PC-3 (cell line): ENCODE measurements at regions not wholly inside any gene's neighbourhood (a gene's known extent, or its start where the extent isn't known, plus 50 kb on each side); places are given as distances from the start of the nearest gene placed in this dataset.

Experiments used
- ATAC-seq: fragments of 200-7000 bp; cut with Tn5 transposase; 2 replicates; pipeline ENCODE4 v1.9.1; 2020; ENCODE audit warnings: mild to moderate bottlenecking, moderate library complexity
- BruUV-seq: library from RNA; stranded (reverse); fragments of 400-500 nt; replicated peaks from 2 replicates; lab custom pipeline; 2021; lab: Mats Ljungman, UMichigan
- CTCF ChIA-PET: fragments of 300-600 bp; sonication (Branson Sonifier 250); formaldehyde crosslinking; loops from one replicate; lab custom pipeline; 2022; ENCODE audit warnings: antibody characterized with exemption; lab: Charles Lee
- POLR2A ChIA-PET: fragments of 300-600 bp; sonication (Branson Sonifier 250); formaldehyde crosslinking; loops from one replicate; lab custom pipeline; 2022; ENCODE audit warnings: antibody characterized with exemption; ENCODE audit not compliant: unreplicated experiment; lab: Charles Lee
- DNase-seq: peaks from one replicate; pipeline ENCODE4 v3.0.0-alpha.2; 2015
- H2AFZ ChIP-seq: fragments of 300-600 bp; sonication (generic); 2 replicates; pipeline ENCODE4 v1.6.0; 2016; ENCODE audit warnings: antibody characterized with exemption, low read length
- H3F3A ChIP-seq: fragments of 300-600 bp; sonication (generic); one replicate; pipeline ENCODE4 v1.6.0; 2017; ENCODE audit warnings: antibody characterized with exemption, low read length, control low read depth, mild to moderate bottlenecking; ENCODE audit not compliant: unreplicated experiment
- H3K27ac ChIP-seq: fragments of 300-600 bp; sonication (generic); 2 replicates; pipeline ENCODE4 v1.5.1; 2016; ENCODE audit warnings: mild to moderate bottlenecking, low read length
- H3K27me3 ChIP-seq: fragments of 300-600 bp; sonication (generic); 2 replicates; pipeline ENCODE4 v1.6.1; 2016; ENCODE audit warnings: low read length, mixed read lengths
- H3K36me3 ChIP-seq: fragments of 300-600 bp; sonication (generic); 2 replicates; pipeline ENCODE4 v1.6.1; 2016; ENCODE audit warnings: low read depth, mixed run types, low read length, mixed read lengths
- H3K4me1 ChIP-seq: fragments of 300-600 bp; sonication (generic); 2 replicates; pipeline ENCODE4 v1.5.1; 2016; ENCODE audit warnings: low read length; ENCODE audit not compliant: insufficient read depth
- H3K4me2 ChIP-seq: fragments of 300-600 bp; sonication (generic); 2 replicates; pipeline ENCODE4 v1.6.0; 2016; ENCODE audit warnings: low read length
- H3K4me3 ChIP-seq: fragments of 300-600 bp; sonication (generic); 2 replicates; pipeline ENCODE4 v1.5.1; 2016; ENCODE audit warnings: mild to moderate bottlenecking, low read length, mixed read lengths
- H3K79me2 ChIP-seq: fragments of 300-600 bp; sonication (generic); 2 replicates; pipeline ENCODE4 v1.6.1; 2017; ENCODE audit warnings: low read length, mixed read lengths
- H3K9ac ChIP-seq: fragments of 300-600 bp; sonication (generic); 2 replicates; pipeline ENCODE4 v1.6.0; 2016; ENCODE audit warnings: mild to moderate bottlenecking, low read length
- H3K9me2 ChIP-seq: fragments of 300-600 bp; sonication (generic); replicated peaks from 2 replicates; pipeline ENCODE4 v1.6.1; 2016; ENCODE audit warnings: mixed run types, low read length, mixed read lengths
- H3K9me3 ChIP-seq: fragments of 300-600 bp; sonication (generic); 2 replicates; pipeline ENCODE4 v1.6.1; 2016; ENCODE audit warnings: low read length, mixed read lengths
- H4K20me1 ChIP-seq: fragments of 300-600 bp; sonication (generic); 2 replicates; pipeline ENCODE4 v1.6.1; 2016; ENCODE audit warnings: low read length, mixed read lengths
- EZH2 ChIP-seq: fragments of 300-600 bp; sonication (generic); IDR thresholded peaks from one replicate; pipeline ENCODE4 v1.6.1; 2017; ENCODE audit warnings: antibody characterized with exemption, mild to moderate bottlenecking, low read length; ENCODE audit not compliant: unreplicated experiment
- EZH2phosphoT487 ChIP-seq: fragments of 300-600 bp; sonication (generic); IDR thresholded peaks from 2 replicates; pipeline ENCODE4 v1.6.1; 2018; ENCODE audit warnings: mild to moderate bottlenecking, antibody characterized with exemption, low read length, borderline replicate concordance
- intact Hi-C: fragments of 100-400 bp; cut with micrococcal nuclease; formaldehyde crosslinking; loops from 2 replicates; pipeline ENCODE4 v1.9.0; 2023
- TF ChIP-seq, protein P1 (sequence below): fragments of 300-600 bp; sonication (generic); conservative IDR thresholded peaks from 2 replicates; pipeline ENCODE4 v1.5.1; 2017; ENCODE audit warnings: antibody characterized with exemption, low read depth, mild to moderate bottlenecking, low read length

DNA sequence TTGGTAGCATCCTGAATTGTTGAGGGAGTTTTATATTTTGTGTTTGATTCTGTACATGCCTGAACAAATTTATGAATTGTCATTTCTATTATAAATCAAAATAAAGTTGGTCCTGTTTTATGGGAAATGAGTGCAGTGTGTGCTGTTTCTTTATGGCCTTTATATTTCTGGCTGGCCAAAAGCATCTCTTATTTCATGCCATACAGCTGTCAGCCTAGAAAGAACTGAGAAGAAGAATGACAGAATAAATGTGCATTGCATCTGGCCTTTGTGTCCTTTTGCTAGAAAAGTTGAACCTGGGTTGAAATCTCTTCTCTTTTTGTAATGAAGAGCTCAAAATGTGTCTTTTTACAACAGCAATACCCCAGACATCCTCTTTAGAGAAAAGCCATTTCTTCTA, 474.7 kb upstream of the LRATD1 start:
- H2AFZ ChIP-seq = no peak overlapping the region
- no peaks in the 10 kb centered on the region for H3K27me3 ChIP-seq
- no TSS peak for BruUV-seq
- H3K4me2 ChIP-seq = no peak overlapping the region
- DNase-seq (no peak), ATAC-seq (no peak)
- no peaks in the 10 kb centered on the region for H4K20me1 ChIP-seq
- no peak overlapping the region for H3K9ac ChIP-seq
- ChIA-PET CTCF (no interaction called here), POLR2A (no interaction called here)
- TF ChIP-seq EZH2 = no peak
- no peak for TF ChIP-seq EZH2phosphoT487
- TF ChIP-seq, protein P1, sequence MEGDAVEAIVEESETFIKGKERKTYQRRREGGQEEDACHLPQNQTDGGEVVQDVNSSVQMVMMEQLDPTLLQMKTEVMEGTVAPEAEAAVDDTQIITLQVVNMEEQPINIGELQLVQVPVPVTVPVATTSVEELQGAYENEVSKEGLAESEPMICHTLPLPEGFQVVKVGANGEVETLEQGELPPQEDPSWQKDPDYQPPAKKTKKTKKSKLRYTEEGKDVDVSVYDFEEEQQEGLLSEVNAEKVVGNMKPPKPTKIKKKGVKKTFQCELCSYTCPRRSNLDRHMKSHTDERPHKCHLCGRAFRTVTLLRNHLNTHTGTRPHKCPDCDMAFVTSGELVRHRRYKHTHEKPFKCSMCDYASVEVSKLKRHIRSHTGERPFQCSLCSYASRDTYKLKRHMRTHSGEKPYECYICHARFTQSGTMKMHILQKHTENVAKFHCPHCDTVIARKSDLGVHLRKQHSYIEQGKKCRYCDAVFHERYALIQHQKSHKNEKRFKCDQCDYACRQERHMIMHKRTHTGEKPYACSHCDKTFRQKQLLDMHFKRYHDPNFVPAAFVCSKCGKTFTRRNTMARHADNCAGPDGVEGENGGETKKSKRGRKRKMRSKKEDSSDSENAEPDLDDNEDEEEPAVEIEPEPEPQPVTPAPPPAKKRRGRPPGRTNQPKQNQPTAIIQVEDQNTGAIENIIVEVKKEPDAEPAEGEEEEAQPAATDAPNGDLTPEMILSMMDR = no peak
- H3K79me2 ChIP-seq = no peaks in the 10 kb centered on the region
- no peaks in the 10 kb centered on the region for H3K9me3 ChIP-seq
- H3K27ac ChIP-seq = no peak overlapping the region
- no peaks in the 10 kb centered on the region for H3K9me2 ChIP-seq
- H3F3A ChIP-seq = no peaks in the 10 kb centered on the region
- H3K36me3 ChIP-seq = no peaks in the 10 kb centered on the region
- H3K4me1 ChIP-seq = no peaks in the 10 kb centered on the region
- intact Hi-C loops = no loop called here
- no peak overlapping the region for H3K4me3 ChIP-seq

DNA sequence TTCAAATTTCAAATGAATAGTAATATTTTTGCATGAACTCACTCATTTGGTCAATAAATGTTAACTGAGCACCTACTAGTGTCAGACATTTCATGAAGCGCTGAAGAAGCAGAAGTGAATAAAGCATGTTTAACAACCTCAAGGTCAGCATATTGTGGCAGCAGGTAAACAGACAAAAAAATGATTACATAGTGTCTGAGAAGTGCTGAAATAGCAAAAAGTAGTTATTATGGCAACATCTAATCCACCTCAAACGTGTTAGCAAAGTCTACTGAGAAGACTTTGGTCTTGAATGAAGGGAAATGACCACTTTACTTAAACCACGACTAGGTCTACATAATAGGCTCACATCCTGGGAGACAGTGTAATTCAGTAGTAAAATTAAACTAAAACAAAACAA, 452.2 kb upstream of the LRATD1 start:
- no peak for DNase-seq
- Histone ChIP-seq H4K20me1 (no peaks in the 10 kb centered on the region), H3K4me3 (no peak overlapping the region), H3K9ac (no peak overlapping the region), H3K9me2 (no peaks in the 10 kb centered on the region), H3K4me1 (no peaks in the 10 kb centered on the region), H2AFZ (no peak overlapping the region), H3K36me3 (no peaks in the 10 kb centered on the region), H3K27ac (no peak overlapping the region), H3F3A (no peaks in the 10 kb centered on the region), H3K79me2 (no peaks in the 10 kb centered on the region), H3K9me3 (no peaks in the 10 kb centered on the region), H3K4me2 (no peak overlapping the region), H3K27me3 (no peaks in the 10 kb centered on the region)
- ChIA-PET CTCF (no interaction called here), POLR2A (no interaction called here)
- ATAC-seq = no peak
- intact Hi-C loops = no loop called here
- TF ChIP-seq EZH2phosphoT487 = no peak
- no peak for TF ChIP-seq EZH2
- TF ChIP-seq, protein P1 = no peak
- BruUV-seq = no TSS peak

DNA sequence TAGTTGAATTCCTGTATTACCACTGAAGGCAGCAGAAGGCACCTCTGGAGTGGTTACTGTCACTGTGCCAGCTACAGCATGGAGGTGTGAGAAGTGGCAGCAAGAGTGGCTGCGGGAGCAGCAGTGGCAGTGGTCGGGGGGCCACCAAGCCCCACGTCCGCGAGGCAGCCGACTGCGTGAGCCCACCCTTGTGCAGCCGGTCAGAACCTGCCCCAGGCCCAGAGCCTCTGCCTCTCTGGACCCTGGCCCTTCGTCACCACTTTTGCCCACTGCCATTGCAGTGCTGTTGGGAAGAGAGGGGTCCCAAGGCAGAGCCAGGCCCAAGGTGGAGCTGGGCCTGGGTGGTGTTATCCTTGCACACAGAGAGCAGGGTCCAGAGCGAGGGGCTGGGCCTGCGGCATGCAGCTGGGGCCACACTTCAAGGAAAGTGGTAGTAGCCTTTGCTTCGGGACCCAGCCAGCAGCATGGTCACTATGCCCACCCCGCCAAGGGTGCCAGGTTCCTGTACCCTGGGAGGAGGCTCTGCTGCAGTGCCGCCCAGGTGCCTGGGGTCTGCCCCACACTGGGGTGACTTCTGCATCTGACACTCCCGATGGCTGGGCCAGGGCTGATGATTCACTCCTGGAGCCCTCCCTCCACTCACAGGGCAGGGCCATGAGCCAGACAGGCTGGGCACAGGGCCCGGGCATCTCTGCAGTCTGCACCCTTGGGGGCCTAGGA, 450.1 kb upstream of the LRATD1 start:
- Histone ChIP-seq H3K27ac (no peak overlapping the region), H3K4me3 (no peak overlapping the region), H3K9me3 (no peaks in the 10 kb centered on the region), H3K4me1 (no peaks in the 10 kb centered on the region), H4K20me1 (no peaks in the 10 kb centered on the region), H3K9ac (no peak overlapping the region), H3K36me3 (no peaks in the 10 kb centered on the region), H3K4me2 (no peak overlapping the region), H3K27me3 (no peaks in the 10 kb centered on the region), H3K9me2 (no peaks in the 10 kb centered on the region), H2AFZ (no peak overlapping the region), H3F3A (no peaks in the 10 kb centered on the region), H3K79me2 (no peaks in the 10 kb centered on the region)
- BruUV-seq = no TSS peak
- intact Hi-C loops = no loop called here
- DNase-seq (no peak), ATAC-seq (no peak)
- CTCF ChIA-PET = no interaction called here
- TF ChIP-seq EZH2 (no peak), EZH2phosphoT487 (no peak)
- TF ChIP-seq, protein P1 = no peak
- POLR2A ChIA-PET = no interaction called here
